ENCODE measurements at regions not wholly inside any gene's neighbourhood (a gene's known extent, or its start where the extent isn't known, plus 50 kb on each side); places are given as distances from the start of the nearest gene placed in this dataset.

- no peak overlapping the region for H3K4me2 ChIP-seq (ENCODE audit: low read length)
- H3K9ac ChIP-seq = no peak overlapping the region
- H3K36me3 ChIP-seq (ENCODE audit: control insufficient read depth, insufficient read depth, low read length) = no peaks in the 10 kb centered on the region
- no peak overlapping the region for H3K4me3 ChIP-seq (ENCODE audit: low read depth, low read length)
- H3K79me2 ChIP-seq = no peaks in the 10 kb centered on the region
- TF ChIP-seq, protein P1, sequence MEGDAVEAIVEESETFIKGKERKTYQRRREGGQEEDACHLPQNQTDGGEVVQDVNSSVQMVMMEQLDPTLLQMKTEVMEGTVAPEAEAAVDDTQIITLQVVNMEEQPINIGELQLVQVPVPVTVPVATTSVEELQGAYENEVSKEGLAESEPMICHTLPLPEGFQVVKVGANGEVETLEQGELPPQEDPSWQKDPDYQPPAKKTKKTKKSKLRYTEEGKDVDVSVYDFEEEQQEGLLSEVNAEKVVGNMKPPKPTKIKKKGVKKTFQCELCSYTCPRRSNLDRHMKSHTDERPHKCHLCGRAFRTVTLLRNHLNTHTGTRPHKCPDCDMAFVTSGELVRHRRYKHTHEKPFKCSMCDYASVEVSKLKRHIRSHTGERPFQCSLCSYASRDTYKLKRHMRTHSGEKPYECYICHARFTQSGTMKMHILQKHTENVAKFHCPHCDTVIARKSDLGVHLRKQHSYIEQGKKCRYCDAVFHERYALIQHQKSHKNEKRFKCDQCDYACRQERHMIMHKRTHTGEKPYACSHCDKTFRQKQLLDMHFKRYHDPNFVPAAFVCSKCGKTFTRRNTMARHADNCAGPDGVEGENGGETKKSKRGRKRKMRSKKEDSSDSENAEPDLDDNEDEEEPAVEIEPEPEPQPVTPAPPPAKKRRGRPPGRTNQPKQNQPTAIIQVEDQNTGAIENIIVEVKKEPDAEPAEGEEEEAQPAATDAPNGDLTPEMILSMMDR (IDR thresholded peaks at IDR 0.05) = no peak
- no peaks in the 10 kb centered on the region for H3K9me3 ChIP-seq (ENCODE audit: control insufficient read depth, low read length)
- peaks cover 18% of the 10 kb centered on the region for H3K4me1 ChIP-seq
- no peak overlapping the region for H3K27ac ChIP-seq
- H3K27me3 ChIP-seq (ENCODE audit: control insufficient read depth, insufficient read depth, low read length) = no peaks in the 10 kb centered on the region
- H2AFZ ChIP-seq = no peak overlapping the region
These were observed 53.2 kb upstream of the SMNDC1 start for GRCh38 chr10:110357871-110358270.

GRCh38 chr10:110358278-110358677 is 53.6 kb upstream of the SMNDC1 start:
- H3K4me3 ChIP-seq (ENCODE audit: low read depth, low read length) = no peak overlapping the region
- no peaks in the 10 kb centered on the region for H3K79me2 ChIP-seq
- H3K9me3 ChIP-seq (ENCODE audit: control insufficient read depth, low read length) = no peaks in the 10 kb centered on the region
- no peak overlapping the region for H3K9ac ChIP-seq
- TF ChIP-seq, protein P1 (IDR thresholded peaks at IDR 0.05) = no peak
- no peaks in the 10 kb centered on the region for H3K27me3 ChIP-seq (ENCODE audit: control insufficient read depth, insufficient read depth, low read length)
- H3K36me3 ChIP-seq (ENCODE audit: control insufficient read depth, insufficient read depth, low read length) = no peaks in the 10 kb centered on the region
- no peak overlapping the region for H3K27ac ChIP-seq
- H2AFZ ChIP-seq = no peak overlapping the region
- peaks cover 16% of the 10 kb centered on the region for H3K4me1 ChIP-seq
- H3K4me2 ChIP-seq (ENCODE audit: low read length) = no peak overlapping the region

GRCh38 chr10:110358869-110359629 is 54.3 kb upstream of the SMNDC1 start:
- Histone ChIP-seq H3K27ac (no peak overlapping the region), H3K9me3 (ENCODE audit: control insufficient read depth, low read length) (no peaks in the 10 kb centered on the region), H3K36me3 (ENCODE audit: control insufficient read depth, insufficient read depth, low read length) (no peaks in the 10 kb centered on the region), H3K4me3 (ENCODE audit: low read depth, low read length) (no peak overlapping the region), H3K9ac (no peak overlapping the region), H3K4me1 (peaks cover 11% of the 10 kb centered on the region), H3K4me2 (ENCODE audit: low read length) (no peak overlapping the region), H3K27me3 (ENCODE audit: control insufficient read depth, insufficient read depth, low read length) (no peaks in the 10 kb centered on the region), H3K79me2 (no peaks in the 10 kb centered on the region), H2AFZ (no peak overlapping the region)
- TF ChIP-seq, protein P1 (IDR thresholded peaks at IDR 0.05) = no peak

DNA sequence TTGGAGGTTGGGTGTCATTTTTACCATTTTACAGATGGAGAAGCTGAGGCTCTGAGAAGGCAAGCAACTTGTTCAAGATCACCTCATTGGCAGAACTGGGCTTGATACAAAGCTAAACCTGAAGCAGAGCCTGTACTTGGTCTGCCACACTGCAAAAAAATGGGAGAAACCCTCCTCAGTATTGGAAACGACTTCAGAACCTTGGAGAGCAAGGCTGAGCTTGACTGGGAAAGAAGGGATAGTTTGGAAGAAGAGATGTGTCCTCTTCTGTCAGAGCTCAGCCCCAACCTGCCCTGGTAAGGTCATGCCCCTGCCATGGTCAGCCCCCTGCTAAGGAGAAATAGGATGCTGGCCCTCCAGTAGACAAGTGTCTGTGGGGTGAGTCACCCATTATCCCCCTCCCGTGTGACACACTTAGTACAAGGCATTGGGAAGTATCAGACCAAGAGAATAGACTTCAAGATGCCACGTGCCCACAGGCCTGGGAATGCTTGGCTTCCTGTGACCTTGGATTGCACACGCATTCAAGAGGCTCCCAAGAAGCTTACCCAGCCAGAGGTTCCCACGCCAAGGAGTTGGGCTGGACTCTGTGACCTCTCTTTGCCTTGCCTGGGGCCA is 56.2 kb upstream of the SMNDC1 start:
- no peak overlapping the region for H3K27ac ChIP-seq
- H3K27me3 ChIP-seq (ENCODE audit: control insufficient read depth, insufficient read depth, low read length) = no peaks in the 10 kb centered on the region
- H3K79me2 ChIP-seq = no peaks in the 10 kb centered on the region
- no peak overlapping the region for H2AFZ ChIP-seq
- H3K4me1 ChIP-seq = peaks cover 5% of the 10 kb centered on the region
- H3K9me3 ChIP-seq (ENCODE audit: control insufficient read depth, low read length) = no peaks in the 10 kb centered on the region
- H3K4me2 ChIP-seq (ENCODE audit: low read length) = no peak overlapping the region
- H3K9ac ChIP-seq = no peak overlapping the region
- TF ChIP-seq, protein P1 (IDR thresholded peaks at IDR 0.05) = no peak
- H3K4me3 ChIP-seq (ENCODE audit: low read depth, low read length) = no peak overlapping the region
- no peaks in the 10 kb centered on the region for H3K36me3 ChIP-seq (ENCODE audit: control insufficient read depth, insufficient read depth, low read length)

Data from parathyroid adenoma (tissue), 2 donors.